SK-N-SH (cell line): ENCODE measurements at regions not wholly inside any gene's neighbourhood (a gene's known extent, or its start where the extent isn't known, plus 50 kb on each side); places are given as distances from the start of the nearest gene placed in this dataset.

ENCODE experiments used
- CTCF ChIA-PET: fragments of 300-600, 350-600 bp; formaldehyde crosslinking; extraction: SDS; loops from one replicate; lab custom pipeline; 2021; lab: Yijun Ruan, JAX
- POLR2A ChIA-PET: fragments of 350-600 bp; sonication (Branson Sonifier 250); formaldehyde crosslinking; extraction: SDS; loops from one replicate; lab custom pipeline; 2020; ENCODE audit warnings: antibody characterized with exemption, inconsistent platforms; lab: Yijun Ruan, JAX
- DNase-seq: peaks from one replicate; pipeline ENCODE4 v3.0.0; 2012
- H2AFZ ChIP-seq: fragments of 200-600 bp; sonication (generic); 2 replicates; pipeline ENCODE4 v1.8.1; 2016; ENCODE audit warnings: antibody characterized with exemption, mild to moderate bottlenecking, low read depth
- H3F3A ChIP-seq: fragments of 200-600 bp; sonication (generic); replicated peaks from 2 replicates; pipeline ENCODE3; 2016; ENCODE audit warnings: antibody characterized with exemption, mild to moderate bottlenecking; ENCODE audit not compliant: insufficient read depth
- H3K27ac ChIP-seq, 2 experiments: fragments of 200-500 bp in 1 of 2; fragments of 200-600 bp in 1 of 2; sonication (Bioruptor generic) in 1 of 2; sonication (generic), shearing (Covaris generic) in 1 of 2; 2 replicates each; pipeline versions ENCODE4 v1.5.1 to v1.6.1; 2014 to 2016; ENCODE audit warnings: low read depth in 2 of 2, inconsistent platforms in 1 of 2, low read length in 1 of 2, mild to moderate bottlenecking in 1 of 2, mixed read lengths in 1 of 2
- H3K27me3 ChIP-seq: fragments of 200-600 bp; sonication (generic), shearing (Covaris generic); 2 replicates; pipeline ENCODE4 v1.6.1; 2016; ENCODE audit warnings: mixed run types; ENCODE audit not compliant: insufficient read depth
- H3K36me3 ChIP-seq, 2 experiments: fragments of 200-500 bp in 1 of 2; fragments of 200-600 bp in 1 of 2; sonication (Bioruptor generic) in 1 of 2; sonication (generic) in 1 of 2; replicated peaks in 1 of 2; 2 replicates each; pipeline versions ENCODE3 to v1.5.1; 2014 to 2016; ENCODE audit warnings: low read length in 1 of 2, mild to moderate bottlenecking in 1 of 2; ENCODE audit not compliant: insufficient read depth in 2 of 2, control insufficient read depth in 1 of 2
- H3K4me1 ChIP-seq, 2 experiments: fragments of 200-500 bp in 1 of 2; fragments of 200-600 bp in 1 of 2; sonication (Bioruptor generic) in 1 of 2; sonication (generic), shearing (Covaris generic) in 1 of 2; 2 replicates each; pipeline versions ENCODE4 v1.5.1 to v1.6.1; 2014 to 2016; ENCODE audit warnings: low read depth in 1 of 2, low read length in 1 of 2, mixed run types in 1 of 2; ENCODE audit not compliant: insufficient read depth in 2 of 2, control insufficient read depth in 1 of 2
- H3K4me2 ChIP-seq: fragments of 200-600 bp; sonication (generic), shearing (Covaris generic); 2 replicates; pipeline ENCODE4 v1.6.1; 2017; ENCODE audit warnings: mixed run types
- H3K4me3 ChIP-seq, 2 experiments: fragments of 200-500 bp in 1 of 2; fragments of 200-600 bp in 1 of 2; sonication (Bioruptor generic) in 1 of 2; sonication (generic), shearing (Covaris generic) in 1 of 2; 2 replicates each; pipeline versions ENCODE4 v1.5.1 to v1.8.1; 2014 to 2016; ENCODE audit warnings: low read depth in 2 of 2, inconsistent platforms in 1 of 2, low read length in 1 of 2, mild to moderate bottlenecking in 1 of 2, mixed read lengths in 1 of 2, moderate library complexity in 1 of 2
- H3K79me2 ChIP-seq: fragments of 200-600 bp; sonication (generic); 2 replicates; pipeline ENCODE4 v1.8.1; 2017; ENCODE audit warnings: mild to moderate bottlenecking; ENCODE audit not compliant: insufficient read depth
- H3K9ac ChIP-seq: fragments of 200-600 bp; sonication (generic); 2 replicates; pipeline ENCODE4 v1.6.1; 2017; ENCODE audit warnings: mixed run types
- H3K9me2 ChIP-seq: fragments of 200-600 bp; sonication (generic); 2 replicates; pipeline ENCODE4 v1.6.1; 2017; ENCODE audit warnings: mixed run types
- H3K9me3 ChIP-seq: fragments of 200-600 bp; sonication (generic); 2 replicates; pipeline ENCODE4 v1.6.1; 2017; ENCODE audit warnings: mixed run types, mild to moderate bottlenecking, moderate library complexity
- H4K20me1 ChIP-seq: fragments of 200-600 bp; sonication (generic); 2 replicates; pipeline ENCODE4 v1.6.1; 2017; ENCODE audit warnings: mild to moderate bottlenecking, mixed run types; ENCODE audit not compliant: insufficient read depth
- CHD2 ChIP-seq: fragments of 150-350 bp; IDR thresholded peaks from 2 replicates; pipeline ENCODE4 v1.6.1; 2018; ENCODE audit warnings: low read length; ENCODE audit not compliant: partially characterized antibody
- CTCF ChIP-seq: fragments of 200-600 bp; sonication (generic); IDR thresholded peaks from 2 replicates; pipeline ENCODE4 v1.6.1; 2017; ENCODE audit warnings: antibody characterized with exemption, mild to moderate bottlenecking, moderate library complexity
- EZH2phosphoT487 ChIP-seq: fragments of 200-600 bp; sonication (generic); IDR thresholded peaks from 2 replicates; pipeline ENCODE4 v1.6.1; 2017; ENCODE audit warnings: low read depth, mixed run types, mild to moderate bottlenecking, antibody characterized with exemption, moderate library complexity, borderline replicate concordance
- GABPA ChIP-seq: IDR thresholded peaks from 2 replicates; pipeline ENCODE4 v1.4.0; 2012; ENCODE audit warnings: low read depth, mild to moderate bottlenecking
- IRF3 ChIP-seq: fragments of 150-350 bp; IDR thresholded peaks from 2 replicates; pipeline ENCODE4 v1.6.1; 2016; ENCODE audit warnings: mild to moderate bottlenecking, low read depth, low read length
- JUND ChIP-seq: IDR thresholded peaks from 2 replicates; pipeline ENCODE4 v1.4.0; 2012
- MXI1 ChIP-seq: IDR thresholded peaks from 2 replicates; pipeline ENCODE4 v1.6.1; 2012; ENCODE audit warnings: mild to moderate bottlenecking, low read depth, low read length, improper control_type of control experiment
- NRF1 ChIP-seq: IDR thresholded peaks from 2 replicates; pipeline ENCODE4 v1.6.1; 2012; ENCODE audit warnings: low read depth, mild to moderate bottlenecking, low read length
- PBX3 ChIP-seq: IDR thresholded peaks from 2 replicates; pipeline ENCODE4; 2012
- POLR2AphosphoS5 ChIP-seq: IDR thresholded peaks from 2 replicates; pipeline ENCODE4 v1.6.1; 2012; ENCODE audit warnings: low read depth, low read length
- REST ChIP-seq: IDR thresholded peaks from 2 replicates; pipeline ENCODE4 v1.6.1; 2012; ENCODE audit warnings: mild to moderate bottlenecking, low read depth, low read length, moderate library complexity
- RFX5 ChIP-seq: IDR thresholded peaks from 2 replicates; pipeline ENCODE4 v1.6.1; 2012; ENCODE audit warnings: mild to moderate bottlenecking, improper control_type of control experiment, low read length
- TAF1 ChIP-seq: IDR thresholded peaks from 2 replicates; pipeline ENCODE4 v1.6.1; 2012; ENCODE audit warnings: low read depth, mild to moderate bottlenecking, low read length, moderate library complexity, borderline replicate concordance
- TCF12 ChIP-seq: IDR thresholded peaks from 2 replicates; pipeline ENCODE4 v1.4.0; 2012
- TEAD4 ChIP-seq: IDR thresholded peaks from 2 replicates; pipeline ENCODE4 v1.4.0; 2012; ENCODE audit warnings: mild to moderate bottlenecking, borderline replicate concordance; ENCODE audit not compliant: insufficient read depth
- USF1 ChIP-seq: IDR thresholded peaks from 2 replicates; pipeline ENCODE4 v1.4.0; 2012; ENCODE audit warnings: low read depth, borderline replicate concordance
- USF2 ChIP-seq: fragments of 150-350 bp; IDR thresholded peaks from 2 replicates; pipeline ENCODE4 v1.6.1; 2017; ENCODE audit warnings: antibody characterized with exemption, low read length, low read depth, borderline replicate concordance
- WGBS: methylation state at CpG from one replicate; pipeline ENCODE4 v1.1.6; 2017; ENCODE audit warnings: low lambda C conversion rate; 5-methylcytosine and 5-hydroxymethylcytosine counted together

GRCh38 chr2:138223319-138223718 lies 259.0 kb downstream of the HNMT start:
- no peaks in the 10 kb centered on the region for H3K9me2 ChIP-seq
- WGBS: 70% methylated on average over 6 of the region's 6 CpGs
- TF ChIP-seq TCF12 (peak; percentile 5; the same call in 1 of the 2 replicates), PBX3 (no peak), RFX5 (no peak), MXI1 (no peak), IRF3 (no peak), REST (no peak)
- TF ChIP-seq, all 33 proteins: peak for 1

GRCh38 chr2:138227195-138227594 lies 262.9 kb downstream of the HNMT start:
- H3K9ac ChIP-seq: no peak overlapping the region
- no peak overlapping the region for H2AFZ ChIP-seq
- no peak for DNase-seq
- no peaks in the 10 kb centered on the region for H3K9me2 ChIP-seq
- CTCF ChIA-PET: no interaction called here
- no peaks in the 10 kb centered on the region for H3K36me3 ChIP-seq
- POLR2A ChIA-PET: no interaction called here
- no peak overlapping the region for H3K4me3 ChIP-seq
- no peaks in the 10 kb centered on the region for H3K27me3 ChIP-seq
- no peaks in the 10 kb centered on the region for H3K4me1 ChIP-seq
- no peaks in the 10 kb centered on the region for H4K20me1 ChIP-seq
- H3K9me3 ChIP-seq: no peaks in the 10 kb centered on the region
- no peak overlapping the region for H3K4me2 ChIP-seq
- H3K27ac ChIP-seq: no peak overlapping the region
- no peaks in the 10 kb centered on the region for H3K79me2 ChIP-seq
- no peaks in the 10 kb centered on the region for H3F3A ChIP-seq
- TF ChIP-seq TCF12 (no peak), JUND (no peak), NRF1 (no peak), USF2 (no peak), TEAD4 (no peak), GABPA (no peak), USF1 (no peak), RFX5 (no peak), TAF1 (no peak), CHD2 (no peak), POLR2AphosphoS5 (no peak), CTCF (no peak), EZH2phosphoT487 (no peak)

More at GRCh38 chr2:138223319-138223718, 259.0 kb downstream of the HNMT start:
- H3K27ac ChIP-seq: no peak overlapping the region
- no peak overlapping the region for H2AFZ ChIP-seq
- CTCF ChIA-PET: no interaction called here
- no peaks in the 10 kb centered on the region for H3F3A ChIP-seq
- no peaks in the 10 kb centered on the region for H3K27me3 ChIP-seq
- H3K4me2 ChIP-seq: no peak overlapping the region
- DNase-seq: no peak
- no peaks in the 10 kb centered on the region for H3K4me1 ChIP-seq
- H3K79me2 ChIP-seq: no peaks in the 10 kb centered on the region
- H4K20me1 ChIP-seq: no peaks in the 10 kb centered on the region
- no peaks in the 10 kb centered on the region for H3K36me3 ChIP-seq
- H3K4me3 ChIP-seq: no peak overlapping the region
- H3K9ac ChIP-seq: no peak overlapping the region
- no peaks in the 10 kb centered on the region for H3K9me3 ChIP-seq
- POLR2A ChIA-PET: no interaction called here
